Upper lobe of left lung (tissue), 6 donors: ENCODE measurements at regions not wholly inside any gene's neighbourhood (a gene's known extent, or its start where the extent isn't known, plus 50 kb on each side); places are given as distances from the start of the nearest gene placed in this dataset.

Experiments used
- ATAC-seq, 2 donors: fragments of 200-7000 bp; cut with Tn5 transposase; one replicate each; pipeline ENCODE4 v1.9.1; 2022; ENCODE audit warnings: mild to moderate bottlenecking in 2 of 2, moderate library complexity in 2 of 2; ENCODE audit not compliant: low FRiP score in 2 of 2
- DNase-seq, 2 donors: peaks; one replicate each; pipeline ENCODE4 v3.0.0-alpha.2; 2019 to 2020
- H3K27ac ChIP-seq, 4 donors: fragments of 200-600 bp; sonication (generic); one replicate each; pipeline ENCODE4 v1.5.1; 2016 to 2019
- H3K27me3 ChIP-seq, 4 donors: fragments of 200-600 bp; sonication (generic); one replicate each; pipeline ENCODE4 v1.5.1; 2017 to 2019
- H3K36me3 ChIP-seq, 4 donors: fragments of 200-600 bp; sonication (generic); one replicate each; pipeline ENCODE4 v1.5.1; 2016 to 2019
- H3K4me1 ChIP-seq, 4 donors: fragments of 200-600 bp; sonication (generic); one replicate each; pipeline ENCODE4 v1.5.1; 2018 to 2019
- H3K4me3 ChIP-seq, 4 donors: fragments of 200-600 bp; sonication (generic); one replicate each; pipeline ENCODE4 v1.5.1; 2017 to 2019; ENCODE audit warnings: mild to moderate bottlenecking in 2 of 4, moderate library complexity in 1 of 4
- H3K9me3 ChIP-seq, 4 donors: fragments of 200-600 bp; sonication (generic); one replicate each; pipeline ENCODE4 v1.5.1; 2018 to 2019
- EP300 ChIP-seq, 4 donors: sonication (generic); formaldehyde crosslinking; IDR thresholded peaks; one replicate each; pipeline ENCODE4 v1.5.1; 2017; ENCODE audit warnings: antibody characterized with exemption in 4 of 4, control low read depth in 2 of 4
- POLR2A ChIP-seq, 4 donors: fragments of 450-650 bp; IDR thresholded peaks; one replicate each; pipeline ENCODE4 v1.5.1; 2016 to 2017; ENCODE audit warnings: antibody characterized with exemption in 4 of 4, mild to moderate bottlenecking in 2 of 4
- POLR2AphosphoS5 ChIP-seq, 2 donors: sonication (generic); formaldehyde crosslinking; IDR thresholded peaks; one replicate each; pipeline ENCODE4 v1.5.1; 2017; ENCODE audit warnings: antibody characterized with exemption in 2 of 2
- WGBS, 2 donors: methylation state at CpG; one replicate each; pipeline ENCODE4 v1.1.5; 2017 to 2018; 5-methylcytosine and 5-hydroxymethylcytosine counted together
- TF ChIP-seq, protein P1 (sequence below), 6 experiments: fragments of 450-650 bp in 4 of 6; fragments of 200-600 bp in 2 of 6; sonication (generic) in 2 of 6; IDR thresholded peaks; one replicate each; pipeline ENCODE4 v1.5.1; 2016 to 2019; ENCODE audit warnings: antibody characterized with exemption in 6 of 6
- donor health status: DM: no; HTN: no; CAD: no; lungs with moderate emphysema.
- donor health status: DM: no; HTN: yes; CAD: no; lungs with severe emphysema.

- no peaks in the 10 kb centered on the region for H3K4me1 ChIP-seq
- ATAC-seq = no peak
- H3K9me3 ChIP-seq = no peaks in the 10 kb centered on the region
- H3K36me3 ChIP-seq = no peaks in the 10 kb centered on the region
- TF ChIP-seq POLR2A (IDR thresholded peaks at IDR 0.05) (no peak), EP300 (IDR thresholded peaks at IDR 0.05) (no peak), POLR2AphosphoS5 (IDR thresholded peaks at IDR 0.05) (no peak)
- TF ChIP-seq, protein P1, sequence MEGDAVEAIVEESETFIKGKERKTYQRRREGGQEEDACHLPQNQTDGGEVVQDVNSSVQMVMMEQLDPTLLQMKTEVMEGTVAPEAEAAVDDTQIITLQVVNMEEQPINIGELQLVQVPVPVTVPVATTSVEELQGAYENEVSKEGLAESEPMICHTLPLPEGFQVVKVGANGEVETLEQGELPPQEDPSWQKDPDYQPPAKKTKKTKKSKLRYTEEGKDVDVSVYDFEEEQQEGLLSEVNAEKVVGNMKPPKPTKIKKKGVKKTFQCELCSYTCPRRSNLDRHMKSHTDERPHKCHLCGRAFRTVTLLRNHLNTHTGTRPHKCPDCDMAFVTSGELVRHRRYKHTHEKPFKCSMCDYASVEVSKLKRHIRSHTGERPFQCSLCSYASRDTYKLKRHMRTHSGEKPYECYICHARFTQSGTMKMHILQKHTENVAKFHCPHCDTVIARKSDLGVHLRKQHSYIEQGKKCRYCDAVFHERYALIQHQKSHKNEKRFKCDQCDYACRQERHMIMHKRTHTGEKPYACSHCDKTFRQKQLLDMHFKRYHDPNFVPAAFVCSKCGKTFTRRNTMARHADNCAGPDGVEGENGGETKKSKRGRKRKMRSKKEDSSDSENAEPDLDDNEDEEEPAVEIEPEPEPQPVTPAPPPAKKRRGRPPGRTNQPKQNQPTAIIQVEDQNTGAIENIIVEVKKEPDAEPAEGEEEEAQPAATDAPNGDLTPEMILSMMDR (IDR thresholded peaks at IDR 0.05) = no peak
- H3K4me3 ChIP-seq = no peak overlapping the region
- WGBS, 2 donors = 66 to 79% methylated on average over 3 of the region's 3 CpGs
- no peak for DNase-seq
- no peaks in the 10 kb centered on the region for H3K27me3 ChIP-seq
- H3K27ac ChIP-seq = no peak overlapping the region
These were observed 76.8 kb upstream of the SIMC1 start for GRCh38 chr5:176161431-176161830.

DNA sequence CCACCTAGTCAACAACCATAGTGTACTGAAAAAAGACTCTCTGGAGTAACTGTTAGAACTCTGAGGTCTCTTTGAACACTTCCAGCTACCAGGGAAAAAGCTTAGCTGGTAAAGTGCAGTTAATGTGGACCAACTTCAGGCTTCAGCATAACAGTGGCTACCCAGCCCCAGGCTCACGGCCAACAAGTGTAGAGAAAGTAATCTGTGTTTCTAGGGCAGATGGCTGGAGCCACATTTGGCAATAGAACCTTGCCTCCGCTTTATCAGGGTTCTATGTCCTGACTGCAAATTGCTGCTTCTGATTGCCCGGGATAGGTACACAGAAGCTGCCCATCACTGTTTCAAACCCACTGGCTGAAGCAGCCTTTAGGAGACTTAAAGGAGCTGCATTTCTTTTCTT, 76.0 kb upstream of the SIMC1 start:
- ATAC-seq (no peak), DNase-seq (no peak)
- H3K4me1 ChIP-seq = no peaks in the 10 kb centered on the region
- TF ChIP-seq POLR2A (IDR thresholded peaks at IDR 0.05) = no peak
- no peaks in the 10 kb centered on the region for H3K9me3 ChIP-seq
- H3K27me3 ChIP-seq = no peaks in the 10 kb centered on the region
- H3K4me3 ChIP-seq = no peak overlapping the region
- H3K36me3 ChIP-seq = no peaks in the 10 kb centered on the region
- WGBS, 2 donors = 75 to 79% methylated on average over 3 of the region's 3 CpGs
- H3K27ac ChIP-seq = no peak overlapping the region

DNA sequence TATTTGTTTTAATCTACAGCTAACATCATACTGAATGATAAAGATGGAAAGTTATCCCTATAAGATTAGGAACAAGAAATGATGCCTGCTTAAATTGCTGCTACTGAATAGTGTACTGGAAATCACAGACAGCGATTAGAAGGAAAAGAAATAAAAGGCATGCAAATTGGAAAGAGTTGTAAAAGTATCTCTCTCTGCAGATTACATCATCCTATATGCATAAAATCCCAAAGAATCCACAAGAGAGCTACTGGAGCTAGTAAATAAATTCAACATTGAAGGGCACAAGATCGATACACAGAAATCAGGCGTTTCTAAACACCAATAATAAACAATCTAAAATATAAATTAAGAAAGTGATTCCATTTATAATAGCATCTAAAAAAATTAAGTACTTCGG, 75.3 kb upstream of the SIMC1 start:
- no peaks in the 10 kb centered on the region for H3K27me3 ChIP-seq
- H3K4me1 ChIP-seq = no peaks in the 10 kb centered on the region
- TF ChIP-seq POLR2AphosphoS5 (IDR thresholded peaks at IDR 0.05) (no peak), EP300 (IDR thresholded peaks at IDR 0.05) (no peak), POLR2A (IDR thresholded peaks at IDR 0.05) (no peak)
- TF ChIP-seq, protein P1 (IDR thresholded peaks at IDR 0.05) = no peak
- no peaks in the 10 kb centered on the region for H3K9me3 ChIP-seq
- H3K36me3 ChIP-seq = no peaks in the 10 kb centered on the region
- DNase-seq (no peak), ATAC-seq (no peak)
- WGBS, 2 donors = 88 to 89% methylated on average over 4 of the region's 4 CpGs
- H3K4me3 ChIP-seq = no peak overlapping the region
- no peak overlapping the region for H3K27ac ChIP-seq

DNA sequence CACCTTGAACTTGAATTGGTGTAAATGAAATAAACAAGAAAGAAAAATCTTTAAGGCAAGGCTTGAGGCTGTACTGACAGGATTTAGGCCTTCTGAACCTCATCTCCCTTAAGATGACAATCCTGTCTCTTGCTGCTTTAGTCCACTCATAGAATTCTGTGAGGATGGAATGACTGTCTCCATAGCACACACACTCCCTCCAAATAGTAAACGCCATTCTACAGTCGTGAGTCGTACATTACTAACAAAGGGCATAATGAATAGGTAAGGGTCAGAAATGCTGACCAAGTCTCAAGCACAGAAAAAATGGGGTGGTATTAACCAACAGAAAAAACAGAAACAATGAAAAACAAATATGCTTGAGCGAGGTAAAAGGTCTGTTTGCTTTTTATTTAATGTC, 71.8 kb upstream of the SIMC1 start:
- Histone ChIP-seq H3K9me3 (no peaks in the 10 kb centered on the region), H3K4me3 (no peak overlapping the region), H3K36me3 (no peaks in the 10 kb centered on the region), H3K27ac (no peak overlapping the region), H3K4me1 (no peaks in the 10 kb centered on the region), H3K27me3 (no peaks in the 10 kb centered on the region)
- DNase-seq (no peak), ATAC-seq (no peak)
- WGBS, 2 donors = 79 to 86% methylated on average over 4 of the region's 4 CpGs
- TF ChIP-seq POLR2A (IDR thresholded peaks at IDR 0.05) (no peak), EP300 (IDR thresholded peaks at IDR 0.05) (no peak), POLR2AphosphoS5 (IDR thresholded peaks at IDR 0.05) (no peak)
- TF ChIP-seq, protein P1 (IDR thresholded peaks at IDR 0.05) = no peak

DNA sequence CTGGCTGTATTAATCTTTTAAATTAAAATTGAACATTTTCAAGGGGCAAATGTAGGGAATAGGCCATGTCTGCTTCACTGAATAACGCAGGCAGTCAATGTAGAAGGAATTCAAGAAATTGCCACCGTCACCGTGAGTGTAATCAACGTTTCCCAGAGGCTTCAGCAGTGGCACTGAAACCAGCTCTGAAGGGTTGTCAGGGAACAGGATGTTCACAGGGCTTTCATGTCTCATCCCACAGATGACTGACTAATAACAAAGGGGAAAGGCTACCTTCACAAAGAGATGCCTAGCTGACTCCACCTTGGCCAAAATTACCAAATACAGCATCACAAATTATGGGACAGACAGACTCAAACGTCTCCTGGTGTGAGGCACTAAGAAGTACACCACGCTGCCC, 70.4 kb upstream of the SIMC1 start:
- DNase-seq = no peak
- no peaks in the 10 kb centered on the region for H3K4me1 ChIP-seq
- no peak overlapping the region for H3K4me3 ChIP-seq
- H3K9me3 ChIP-seq = no peaks in the 10 kb centered on the region
- WGBS, 2 donors = 45 to 58% methylated on average over 6 of the region's 6 CpGs
- H3K27me3 ChIP-seq = no peaks in the 10 kb centered on the region
- ATAC-seq = no peak
- no peaks in the 10 kb centered on the region for H3K36me3 ChIP-seq
- no peak overlapping the region for H3K27ac ChIP-seq
- TF ChIP-seq EP300 (IDR thresholded peaks at IDR 0.05) (no peak), POLR2A (IDR thresholded peaks at IDR 0.05) (no peak)
- TF ChIP-seq, protein P1 (IDR thresholded peaks at IDR 0.05) = no peak
